ENCODE measurements at regions not wholly inside any gene's neighbourhood (a gene's known extent, or its start where the extent isn't known, plus 50 kb on each side); places are given as distances from the start of the nearest gene placed in this dataset.

GRCh38 chr20:40146071-40146470 lies 543.0 kb downstream of the MAFB start:
- no peaks in the 10 kb centered on the region for H3K27me3 ChIP-seq
- no peak for TF ChIP-seq CTCF (IDR thresholded peaks at IDR 0.05)

GRCh38 chr20:40144581-40144980 lies 544.5 kb downstream of the MAFB start:
- no peak for TF ChIP-seq CTCF (IDR thresholded peaks at IDR 0.05)
- Histone ChIP-seq H3K4me3 (ENCODE audit: low read depth in 1 of 2, low read length in 1 of 2) (no peak overlapping the region), H3K9me3 (no peaks in the 10 kb centered on the region), H3K4me1 (ENCODE audit: control insufficient read depth in 1 of 2, insufficient read depth in 1 of 2, low read depth in 1 of 2, low read length in 1 of 2) (no peaks in the 10 kb centered on the region), H3K36me3 (no peaks in the 10 kb centered on the region), H3K27ac (no peak overlapping the region), H3K27me3 (no peaks in the 10 kb centered on the region)

More at GRCh38 chr20:40146071-40146470, 543.0 kb downstream of the MAFB start:
- H3K9me3 ChIP-seq = no peaks in the 10 kb centered on the region
- no peak overlapping the region for H3K27ac ChIP-seq
- no peaks in the 10 kb centered on the region for H3K36me3 ChIP-seq
- no peak overlapping the region for H3K4me3 ChIP-seq (ENCODE audit: low read depth in 1 of 2, low read length in 1 of 2)
- H3K4me1 ChIP-seq (ENCODE audit: control insufficient read depth in 1 of 2, insufficient read depth in 1 of 2, low read depth in 1 of 2, low read length in 1 of 2) = no peaks in the 10 kb centered on the region

- no peak for TF ChIP-seq CTCF (IDR thresholded peaks at IDR 0.05)
- Histone ChIP-seq H3K9me3 (no peaks in the 10 kb centered on the region), H3K4me3 (ENCODE audit: low read depth in 1 of 2, low read length in 1 of 2) (no peak overlapping the region), H3K27me3 (no peaks in the 10 kb centered on the region), H3K4me1 (ENCODE audit: control insufficient read depth in 1 of 2, insufficient read depth in 1 of 2, low read depth in 1 of 2, low read length in 1 of 2) (no peaks in the 10 kb centered on the region), H3K36me3 (no peaks in the 10 kb centered on the region), H3K27ac (no peak overlapping the region)
These were observed 554.9 kb downstream of the MAFB start for GRCh38 chr20:40134176-40134575.

GRCh38 chr20:40120827-40121226 lies 568.2 kb downstream of the MAFB start:
- Histone ChIP-seq H3K36me3 (no peaks in the 10 kb centered on the region), H3K27me3 (no peaks in the 10 kb centered on the region), H3K4me1 (ENCODE audit: control insufficient read depth in 1 of 2, insufficient read depth in 1 of 2, low read depth in 1 of 2, low read length in 1 of 2) (no peaks in the 10 kb centered on the region), H3K27ac (no peak overlapping the region), H3K4me3 (ENCODE audit: low read depth in 1 of 2, low read length in 1 of 2) (no peak overlapping the region), H3K9me3 (no peaks in the 10 kb centered on the region)
- TF ChIP-seq CTCF (IDR thresholded peaks at IDR 0.05) = no peak

- no peak overlapping the region for H3K27ac ChIP-seq
These were observed 577.8 kb downstream of the MAFB start for GRCh38 chr20:40111282-40111681.

More at GRCh38 chr20:40111282-40111681, 577.8 kb downstream of the MAFB start:
- no peak overlapping the region for H3K4me3 ChIP-seq (ENCODE audit: low read depth in 1 of 2, low read length in 1 of 2)
- H3K36me3 ChIP-seq = no peaks in the 10 kb centered on the region
- TF ChIP-seq CTCF (IDR thresholded peaks at IDR 0.05) = no peak
- H3K27me3 ChIP-seq = no peaks in the 10 kb centered on the region
- H3K9me3 ChIP-seq = no peaks in the 10 kb centered on the region
- no peaks in the 10 kb centered on the region for H3K4me1 ChIP-seq (ENCODE audit: control insufficient read depth in 1 of 2, insufficient read depth in 1 of 2, low read depth in 1 of 2, low read length in 1 of 2)

Measured in neutrophil (primary cell).